ENCODE measurements at regions not wholly inside any gene's neighbourhood (a gene's known extent, or its start where the extent isn't known, plus 50 kb on each side); places are given as distances from the start of the nearest gene placed in this dataset.

DNA sequence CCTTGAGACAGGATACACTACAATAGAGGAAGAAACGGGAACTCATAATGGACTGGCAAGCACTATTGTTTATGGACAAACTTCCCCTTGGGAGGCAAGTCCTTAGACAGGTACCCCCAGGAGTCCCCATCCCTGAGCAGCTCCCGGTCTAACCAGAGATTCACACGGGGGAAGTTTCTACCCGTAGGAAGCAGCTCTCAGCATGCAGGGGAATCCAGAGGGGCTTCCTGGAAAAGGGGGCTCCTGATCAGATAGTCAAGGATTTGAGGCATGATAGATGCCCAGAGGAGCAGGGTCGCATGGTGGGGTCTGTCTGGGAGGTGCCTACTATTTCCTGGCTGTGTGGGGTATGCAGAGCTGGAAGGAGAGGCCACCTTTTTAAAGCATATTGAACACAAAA, 282.4 kb upstream of the RTL1 start:
- Histone ChIP-seq H3K9me3 (peaks cover 0 to 16% (median 13%) of the 10 kb centered on the region in 4 donors), H3K36me3 (no peaks in the 10 kb centered on the region), H3K4me1 (no peaks in the 10 kb centered on the region), H3K27ac (no peak overlapping the region), H3K4me3 (no peak overlapping the region), H3K27me3 (peaks cover 0 to 39% (median 7%) of the 10 kb centered on the region in 3 donors)
- intact Hi-C loops (cut with DNase I; ENCODE audit: low total_unique reads), result no loop called here
- TF ChIP-seq POLR2A (IDR thresholded peaks at IDR 0.05) (no peak), POLR2AphosphoS5 (IDR thresholded peaks at IDR 0.05) (no peak), EP300 (IDR thresholded peaks at IDR 0.05) (no peak)
- TF ChIP-seq, protein P1, sequence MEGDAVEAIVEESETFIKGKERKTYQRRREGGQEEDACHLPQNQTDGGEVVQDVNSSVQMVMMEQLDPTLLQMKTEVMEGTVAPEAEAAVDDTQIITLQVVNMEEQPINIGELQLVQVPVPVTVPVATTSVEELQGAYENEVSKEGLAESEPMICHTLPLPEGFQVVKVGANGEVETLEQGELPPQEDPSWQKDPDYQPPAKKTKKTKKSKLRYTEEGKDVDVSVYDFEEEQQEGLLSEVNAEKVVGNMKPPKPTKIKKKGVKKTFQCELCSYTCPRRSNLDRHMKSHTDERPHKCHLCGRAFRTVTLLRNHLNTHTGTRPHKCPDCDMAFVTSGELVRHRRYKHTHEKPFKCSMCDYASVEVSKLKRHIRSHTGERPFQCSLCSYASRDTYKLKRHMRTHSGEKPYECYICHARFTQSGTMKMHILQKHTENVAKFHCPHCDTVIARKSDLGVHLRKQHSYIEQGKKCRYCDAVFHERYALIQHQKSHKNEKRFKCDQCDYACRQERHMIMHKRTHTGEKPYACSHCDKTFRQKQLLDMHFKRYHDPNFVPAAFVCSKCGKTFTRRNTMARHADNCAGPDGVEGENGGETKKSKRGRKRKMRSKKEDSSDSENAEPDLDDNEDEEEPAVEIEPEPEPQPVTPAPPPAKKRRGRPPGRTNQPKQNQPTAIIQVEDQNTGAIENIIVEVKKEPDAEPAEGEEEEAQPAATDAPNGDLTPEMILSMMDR (IDR thresholded peaks at IDR 0.05), result no peak
- no peak for DNase-seq
- WGBS, 5 donors, result 45 to 64% (median 52%) methylated on average over 5 of the region's 5 CpGs

DNA sequence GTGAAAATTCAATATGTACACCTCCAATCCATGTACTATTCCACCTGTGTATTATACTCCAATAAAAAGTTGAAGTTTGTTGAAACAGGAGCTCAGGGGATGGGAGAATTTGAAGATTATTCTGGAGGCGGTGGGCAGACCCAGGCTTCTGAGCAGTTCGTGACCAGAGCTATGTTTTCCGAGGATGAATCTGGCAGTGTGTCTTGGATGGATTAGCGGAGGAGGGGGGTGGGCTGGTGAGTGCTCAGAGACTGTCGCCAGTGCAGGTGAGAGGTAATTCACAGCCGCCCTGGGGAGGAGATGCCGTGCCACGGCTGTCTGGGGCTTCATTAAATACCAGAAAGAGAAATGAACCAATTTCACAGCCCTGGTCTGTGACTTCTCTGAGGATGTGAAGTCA, 283.0 kb upstream of the RTL1 start:
- H3K9me3 ChIP-seq, result peaks cover 0 to 11% (median 10%) of the 10 kb centered on the region in 4 donors
- no peak overlapping the region for H3K27ac ChIP-seq
- intact Hi-C loops (cut with DNase I; ENCODE audit: low total_unique reads), result no loop called here
- H3K4me3 ChIP-seq, result no peak overlapping the region
- no peaks in the 10 kb centered on the region for H3K4me1 ChIP-seq
- no peaks in the 10 kb centered on the region for H3K36me3 ChIP-seq
- H3K27me3 ChIP-seq, result peaks cover 0 to 37% (median 7%) of the 10 kb centered on the region in 3 donors
- WGBS, 5 donors, result 67 to 78% (median 72%) methylated on average over 8 of the region's 8 CpGs
- peak in 1 of 2 donors; percentile 21 for DNase-seq
- TF ChIP-seq POLR2AphosphoS5 (IDR thresholded peaks at IDR 0.05) (no peak), POLR2A (IDR thresholded peaks at IDR 0.05) (no peak), EP300 (IDR thresholded peaks at IDR 0.05) (no peak)
- TF ChIP-seq, protein P1 (IDR thresholded peaks at IDR 0.05), result no peak

DNA sequence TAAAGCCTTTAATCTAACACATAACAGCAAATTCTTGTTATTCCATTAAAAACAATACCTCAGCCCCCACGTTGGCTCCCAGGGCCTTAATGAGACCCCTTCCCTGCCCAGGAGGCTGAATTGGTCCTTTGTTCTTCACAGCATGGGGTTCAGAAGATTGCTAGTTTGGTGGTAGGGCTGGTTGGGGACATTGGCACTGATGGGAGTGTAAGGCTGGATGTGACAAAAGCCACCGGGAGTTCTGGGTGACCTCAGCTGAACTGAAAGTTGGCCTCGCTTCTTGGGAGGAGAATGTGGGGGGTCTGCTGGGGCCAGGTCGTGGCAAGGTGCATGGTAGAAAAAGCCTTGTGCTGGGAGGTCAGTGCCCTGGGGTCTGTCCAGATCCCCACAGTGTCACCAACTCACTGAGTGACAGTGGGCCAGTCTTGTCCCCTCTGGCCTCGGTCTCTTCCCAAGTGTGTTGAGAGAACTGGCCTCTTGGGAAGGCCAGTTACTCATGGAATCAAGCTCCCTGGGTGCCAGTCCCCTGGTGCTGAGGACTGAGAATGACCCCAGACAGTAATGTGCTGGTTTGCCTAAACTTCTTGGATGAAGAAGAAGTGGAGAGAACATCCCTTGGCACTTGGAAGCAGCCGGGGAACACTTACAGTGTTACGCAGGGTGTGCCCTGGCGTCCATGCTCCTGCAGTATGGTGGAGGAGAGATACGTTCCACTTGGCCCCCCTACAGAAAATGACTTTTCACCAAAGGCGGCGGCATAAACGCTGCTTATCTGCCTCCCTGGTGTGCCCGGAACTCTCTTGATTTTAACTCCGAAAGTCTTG, 283.7 kb upstream of the RTL1 start:
- 67 to 79% (median 73%) methylated on average over 14 of the region's 14 CpGs for WGBS, 5 donors
- peaks cover 0 to 31% (median 7%) of the 10 kb centered on the region in 3 donors for H3K27me3 ChIP-seq
- TF ChIP-seq, protein P1 (IDR thresholded peaks at IDR 0.05), result no peak
- H3K36me3 ChIP-seq, result no peaks in the 10 kb centered on the region
- peaks cover 0 to 5% (median 3%) of the 10 kb centered on the region in 4 donors for H3K9me3 ChIP-seq
- no peaks in the 10 kb centered on the region for H3K4me1 ChIP-seq
- peak in 1 of 2 donors; percentile 13 for DNase-seq
- H3K27ac ChIP-seq, result no peak overlapping the region
- no peak overlapping the region for H3K4me3 ChIP-seq
- intact Hi-C loops (cut with DNase I; ENCODE audit: low total_unique reads), result no loop called here

DNA sequence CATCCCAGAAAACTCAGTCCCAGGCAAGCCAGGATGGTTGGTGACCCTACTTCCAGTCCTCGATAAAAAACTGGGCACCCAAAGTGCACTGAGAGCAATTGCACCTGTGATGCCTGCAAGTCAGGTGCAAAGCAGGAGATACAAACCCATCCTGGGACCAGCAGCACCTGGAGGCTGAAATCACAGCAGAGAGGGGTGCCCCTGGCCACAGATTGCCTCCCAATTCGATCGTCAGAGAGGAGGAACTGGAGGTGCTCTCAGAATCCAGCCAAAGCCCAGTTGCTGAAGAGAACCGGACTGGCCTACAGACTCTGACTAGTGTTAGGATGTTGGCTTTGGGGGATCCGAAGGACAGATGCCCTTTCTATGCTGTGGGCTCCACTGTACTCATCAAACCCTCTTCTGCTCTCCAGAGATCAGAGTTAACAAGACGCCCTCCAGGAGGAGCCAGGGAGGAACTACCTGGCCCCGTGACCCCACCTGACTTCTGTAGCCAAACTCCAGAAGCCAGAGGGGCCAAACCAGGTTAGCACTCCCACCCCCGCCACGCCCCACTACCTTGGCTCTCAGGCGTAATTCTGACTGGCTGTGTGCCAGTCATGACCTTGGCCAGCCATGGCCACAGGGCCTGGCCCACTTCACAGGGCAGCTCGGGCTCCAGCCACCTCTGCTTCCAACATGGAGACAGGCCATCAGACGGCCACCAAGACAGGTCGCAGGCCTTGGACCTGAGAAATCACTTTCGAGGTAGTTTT, 284.5 kb upstream of the RTL1 start:
- Histone ChIP-seq H3K36me3 (no peaks in the 10 kb centered on the region), H3K4me3 (no peak overlapping the region), H3K4me1 (no peaks in the 10 kb centered on the region), H3K27me3 (peaks cover 0 to 26% (median 7%) of the 10 kb centered on the region in 3 donors), H3K27ac (no peak overlapping the region), H3K9me3 (no peaks in the 10 kb centered on the region)
- intact Hi-C loops (cut with DNase I; ENCODE audit: low total_unique reads), result no loop called here
- TF ChIP-seq POLR2AphosphoS5 (IDR thresholded peaks at IDR 0.05) (no peak), POLR2A (IDR thresholded peaks at IDR 0.05) (no peak), EP300 (IDR thresholded peaks at IDR 0.05) (no peak)
- TF ChIP-seq, protein P1 (IDR thresholded peaks at IDR 0.05), result no peak
- peak; percentile 4 to 11 for DNase-seq
- 72 to 81% (median 75%) methylated on average over 14 of the region's 14 CpGs for WGBS, 5 donors
